WI38 (cell line): ENCODE measurements at regions not wholly inside any gene's neighbourhood (a gene's known extent, or its start where the extent isn't known, plus 50 kb on each side); places are given as distances from the start of the nearest gene placed in this dataset.

Experiments
- H3K4me3 ChIP-seq: 2 replicates; pipeline ENCODE4 v1.5.1; 2011; ENCODE audit warnings: low read depth, mild to moderate bottlenecking, control low read depth, low read length
- CTCF ChIP-seq: IDR thresholded peaks from 2 replicates; pipeline ENCODE4 v1.5.1; 2012; ENCODE audit warnings: low read depth, mild to moderate bottlenecking, control low read depth, low read length

GRCh38 chrX:38937400-38937799 is 136.1 kb downstream of the MID1IP1 start:
- TF ChIP-seq CTCF = no peak
- no peak overlapping the region for H3K4me3 ChIP-seq

- no peak for TF ChIP-seq CTCF
- no peak overlapping the region for H3K4me3 ChIP-seq
Measured at GRCh38 chrX:38937926-38938325, 136.7 kb downstream of the MID1IP1 start.

GRCh38 chrX:38939067-38939466 is 137.8 kb downstream of the MID1IP1 start:
- H3K4me3 ChIP-seq = no peak overlapping the region
- TF ChIP-seq CTCF = no peak

GRCh38 chrX:38940547-38940946 is 139.3 kb downstream of the MID1IP1 start:
- no peak overlapping the region for H3K4me3 ChIP-seq
- no peak for TF ChIP-seq CTCF

GRCh38 chrX:38941675-38942074 is 140.4 kb downstream of the MID1IP1 start:
- no peak for TF ChIP-seq CTCF
- no peak overlapping the region for H3K4me3 ChIP-seq

- H3K4me3 ChIP-seq = no peak overlapping the region
- no peak for TF ChIP-seq CTCF
Measured at GRCh38 chrX:38943120-38943519, 141.9 kb downstream of the MID1IP1 start.

- no peak overlapping the region for H3K4me3 ChIP-seq
- TF ChIP-seq CTCF = no peak
Measured at GRCh38 chrX:38948046-38948445, 146.8 kb downstream of the MID1IP1 start.
